H1 (cell line): ENCODE measurements at regions not wholly inside any gene's neighbourhood (a gene's known extent, or its start where the extent isn't known, plus 50 kb on each side); places are given as distances from the start of the nearest gene placed in this dataset.

Experiments used
- CTCF ChIA-PET: fragments of 300-600 bp; sonication (Branson Sonifier 250); formaldehyde crosslinking; loops from one replicate; lab custom pipeline; 2021; ENCODE audit not compliant: partially characterized antibody; lab: Charles Lee
- POLR2A ChIA-PET: fragments of 300-600 bp; sonication (Branson Sonifier 250); formaldehyde crosslinking; loops from one replicate; lab custom pipeline; 2021; ENCODE audit warnings: inconsistent platforms; ENCODE audit not compliant: partially characterized antibody; lab: Charles Lee
- DNase-seq, 2 experiments: peaks; one replicate each; pipeline versions ENCODE4 v3.0.0 to v3.0.0-alpha.2; 2010 to 2022; ENCODE audit warnings: low spot score in 2 of 2, low read depth in 1 of 2, mixed read lengths in 1 of 2
- FAIRE-seq: peaks from 2 replicates; lab custom pipeline; 2011; peaks lifted over from hg19 to GRCh38; lab: Jason Lieb, UNC
- H2AFZ ChIP-seq: 2 replicates; pipeline ENCODE4 v1.8.1; 2012; ENCODE audit warnings: low read length, inconsistent platforms
- H2AK5ac ChIP-seq: 2 replicates; pipeline ENCODE4 v1.6.1; 2013; ENCODE audit warnings: low read depth, low read length
- H2BK120ac ChIP-seq: replicated peaks from 2 replicates; pipeline ENCODE3; 2013; ENCODE audit warnings: low read depth, low read length, inconsistent platforms
- H2BK12ac ChIP-seq: 2 replicates; pipeline ENCODE4 v1.6.1; 2013; ENCODE audit warnings: low read depth, low read length
- H2BK15ac ChIP-seq: 2 replicates; pipeline ENCODE4 v1.6.1; 2013; ENCODE audit warnings: low read length
- H2BK20ac ChIP-seq: 2 replicates; pipeline ENCODE4 v1.6.1; 2013; ENCODE audit warnings: low read length
- H2BK5ac ChIP-seq: 2 replicates; pipeline ENCODE4 v1.6.1; 2013; ENCODE audit warnings: low read depth, low read length
- H3K14ac ChIP-seq: 2 replicates; pipeline ENCODE4 v1.6.1; 2013; ENCODE audit warnings: inconsistent platforms; ENCODE audit not compliant: insufficient read length
- H3K18ac ChIP-seq: 2 replicates; pipeline ENCODE4 v1.6.1; 2013; ENCODE audit warnings: low read length; ENCODE audit errors: extremely low read depth
- H3K23ac ChIP-seq: 2 replicates; pipeline ENCODE4 v1.6.1; 2013; ENCODE audit warnings: inconsistent platforms; ENCODE audit not compliant: insufficient read length
- H3K23me2 ChIP-seq: 2 replicates; pipeline ENCODE4 v1.6.1; 2013; ENCODE audit warnings: low read depth, low read length
- H3K27ac ChIP-seq: 2 replicates; pipeline ENCODE4 v1.6.1; 2011; ENCODE audit warnings: low read depth, low read length, inconsistent platforms
- H3K27me3 ChIP-seq, 4 experiments: replicated peaks in 1 of 4; 1 replicate in 1 of 4; 2 replicates in 3 of 4; pipeline versions ENCODE4 v1.6.1 to v1.8.1; 2011 to 2013; ENCODE audit warnings: low read length in 3 of 4, mild to moderate bottlenecking in 3 of 4, inconsistent platforms in 2 of 4, mixed read lengths in 2 of 4, moderate library complexity in 1 of 4; ENCODE audit not compliant: control insufficient read depth in 3 of 4, insufficient read depth in 3 of 4; ENCODE audit errors: extremely low read depth in 1 of 4
- H3K36me3 ChIP-seq, 4 experiments: 2 replicates each; pipeline versions ENCODE4 v1.6.1 to v1.8.1; 2011 to 2013; ENCODE audit warnings: mild to moderate bottlenecking in 4 of 4, low read length in 3 of 4, moderate library complexity in 2 of 4, control low read depth in 1 of 4, inconsistent platforms in 1 of 4; ENCODE audit not compliant: insufficient read depth in 4 of 4, control insufficient read depth in 2 of 4
- H3K4ac ChIP-seq: replicated peaks from 2 replicates; pipeline ENCODE3; 2013; ENCODE audit warnings: low read length, low read depth, mixed read lengths, inconsistent platforms; ENCODE audit not compliant: insufficient read length
- H3K4me1 ChIP-seq, 4 experiments: replicated peaks in 1 of 4; 1 replicate in 1 of 4; 2 replicates in 3 of 4; pipeline versions ENCODE4 v1.6.1 to v1.8.1; 2011 to 2013; ENCODE audit warnings: low read length in 3 of 4, inconsistent platforms in 2 of 4, mixed read lengths in 1 of 4; ENCODE audit not compliant: insufficient read depth in 4 of 4, control insufficient read depth in 3 of 4
- H3K4me2 ChIP-seq, 2 experiments: 2 replicates each; pipeline versions ENCODE4 v1.6.1 to v1.8.1; 2011 to 2013; ENCODE audit warnings: low read depth in 2 of 2, low read length in 2 of 2, control low read depth in 1 of 2, inconsistent platforms in 1 of 2, mild to moderate bottlenecking in 1 of 2; ENCODE audit not compliant: insufficient read depth in 1 of 2
- H3K4me3 ChIP-seq, 4 experiments: fragments of 200-600, 300-600 bp in 1 of 4; sonication (generic), shearing (Covaris generic), sonication (Bioruptor Twin) in 1 of 4; 2 replicates each; pipeline versions ENCODE4 v1.5.1 to v1.8.1; 2011 to 2016; ENCODE audit warnings: low read length in 4 of 4, low read depth in 3 of 4, control low read depth in 2 of 4, inconsistent platforms in 2 of 4, mild to moderate bottlenecking in 2 of 4, mixed read lengths in 1 of 4, moderate library complexity in 1 of 4; ENCODE audit not compliant: insufficient read depth in 2 of 4; ENCODE audit errors: extremely low read depth in 1 of 4
- H3K56ac ChIP-seq: replicated peaks from 2 replicates; pipeline ENCODE3; 2013; ENCODE audit warnings: low read depth, mild to moderate bottlenecking, mixed read lengths, low read length, inconsistent platforms; ENCODE audit not compliant: insufficient read length
- H3K79me1 ChIP-seq: 2 replicates; pipeline ENCODE4 v1.6.1; 2013; ENCODE audit warnings: low read depth, low read length, control low read depth
- H3K79me2 ChIP-seq, 2 experiments: 2 replicates each; pipeline versions ENCODE4 v1.6.1 to v1.8.1; 2012 to 2013; ENCODE audit warnings: low read length in 2 of 2, mild to moderate bottlenecking in 2 of 2, inconsistent platforms in 1 of 2; ENCODE audit not compliant: insufficient read depth in 2 of 2, control insufficient read depth in 1 of 2
- H3K9ac ChIP-seq, 4 experiments: replicated peaks in 1 of 4; 1 replicate in 1 of 4; 2 replicates in 3 of 4; pipeline versions ENCODE4 v1.6.1 to v1.8.1; 2011 to 2013; ENCODE audit warnings: low read depth in 3 of 4, low read length in 3 of 4, control low read depth in 2 of 4, mild to moderate bottlenecking in 2 of 4, moderate library complexity in 2 of 4, inconsistent platforms in 1 of 4; ENCODE audit errors: extremely low read depth in 1 of 4
- H3K9me3 ChIP-seq, 2 experiments: 2 replicates each; pipeline versions ENCODE4 v1.6.1 to v1.8.1; 2012 to 2013; ENCODE audit warnings: mild to moderate bottlenecking in 2 of 2, moderate library complexity in 2 of 2, control low read depth in 1 of 2, inconsistent platforms in 1 of 2, low read depth in 1 of 2, low read length in 1 of 2, mixed read lengths in 1 of 2; ENCODE audit not compliant: insufficient read depth in 2 of 2
- H4K20me1 ChIP-seq, 2 experiments: replicated peaks in 1 of 2; 2 replicates each; pipeline versions ENCODE3 to v1.8.1; 2011 to 2013; ENCODE audit warnings: inconsistent platforms in 2 of 2, low read length in 2 of 2, mild to moderate bottlenecking in 1 of 2; ENCODE audit not compliant: insufficient read depth in 2 of 2, control insufficient read depth in 1 of 2
- H4K5ac ChIP-seq: 2 replicates; pipeline ENCODE4 v1.6.1; 2013; ENCODE audit warnings: low read length, low read depth, mixed read lengths, inconsistent platforms; ENCODE audit not compliant: insufficient read length
- H4K8ac ChIP-seq: 2 replicates; pipeline ENCODE4 v1.8.0; 2013; ENCODE audit warnings: mild to moderate bottlenecking, moderate library complexity, low read length, inconsistent platforms; ENCODE audit not compliant: insufficient read depth; ENCODE audit errors: extremely low read depth
- H4K91ac ChIP-seq: replicated peaks from 2 replicates; pipeline ENCODE3; 2013; ENCODE audit warnings: low read length, mixed read lengths, inconsistent platforms; ENCODE audit not compliant: insufficient read length
- BACH1 ChIP-seq: IDR thresholded peaks from 2 replicates; pipeline ENCODE4 v1.6.1; 2012; ENCODE audit warnings: low read length, improper control_type of control experiment
- ZNF274 ChIP-seq: IDR thresholded peaks from 2 replicates; pipeline ENCODE4 v1.7.0; 2012; ENCODE audit warnings: low read length, borderline replicate concordance; ENCODE audit errors: extremely low read depth
- WGBS, 2 experiments: shearing (Covaris generic) in 1 of 2; methylation state at CpG; one replicate each; pipeline versions ENCODE4 v1.1.6 to v1.1.7; 2013 to 2015; ENCODE audit warnings: low lambda C conversion rate in 2 of 2, mixed read lengths in 2 of 2, inconsistent platforms in 1 of 2, low coverage in 1 of 2, missing lambda C conversion rate in 1 of 2; ENCODE audit not compliant: insufficient replicate concordance in 2 of 2, insufficient coverage in 1 of 2, insufficient read length in 1 of 2; ENCODE audit errors: extremely low coverage in 1 of 2, missing lambda C conversion rate in 1 of 2; 5-methylcytosine and 5-hydroxymethylcytosine counted together

DNA sequence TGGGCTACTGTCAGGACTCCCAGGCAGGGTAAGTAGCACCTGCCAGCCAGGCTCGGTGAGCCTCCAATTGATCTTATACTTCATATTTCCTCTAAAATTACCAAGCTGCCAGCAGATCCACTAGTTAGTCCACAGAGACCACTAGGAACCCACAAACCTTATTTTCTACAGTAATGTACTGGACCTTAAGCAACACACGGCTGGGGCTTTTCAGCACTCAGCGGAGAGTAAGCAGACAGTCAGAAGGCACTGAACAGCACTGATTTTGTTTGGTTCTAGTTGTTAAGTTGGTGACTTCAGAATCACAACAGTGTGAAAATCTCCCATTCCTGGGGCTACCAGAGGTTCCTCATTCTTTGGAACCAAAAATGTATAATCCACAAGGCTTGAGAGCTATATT lies 56.1 kb downstream of the MRPL57 start:
- Histone ChIP-seq H2BK120ac (no peak overlapping the region), H4K91ac (no peak overlapping the region), H2BK12ac (no peak overlapping the region), H3K9ac (no peak overlapping the region), H3K4ac (no peak overlapping the region), H3K27me3 (no peaks in the 10 kb centered on the region), H3K4me1 (no peaks in the 10 kb centered on the region), H4K5ac (no peak overlapping the region), H3K27ac (no peak overlapping the region), H2BK20ac (no peak overlapping the region), H4K8ac (no peak overlapping the region), H3K18ac (no peak overlapping the region), H3K36me3 (no peaks in the 10 kb centered on the region), H3K9me3 (no peaks in the 10 kb centered on the region), H3K23me2 (peaks cover 3% of the 10 kb centered on the region; the same call in 1 of the 2 replicates), H2AFZ (peak overlapping the region; percentile 58; the same call in 1 of the 2 replicates), H4K20me1 (peaks cover 0 to 2% of the 10 kb centered on the region in 2 experiments), H3K4me2 (no peak overlapping the region), H2AK5ac (no peak overlapping the region), H3K4me3 (no peak overlapping the region), H3K56ac (no peak overlapping the region), H3K14ac (no peak overlapping the region), H2BK15ac (no peak overlapping the region), H3K79me1 (no peaks in the 10 kb centered on the region), H2BK5ac (peak overlapping the region; percentile 19; the same call in 1 of the 2 replicates), H3K79me2 (no peaks in the 10 kb centered on the region), H3K23ac (no peak overlapping the region)
- POLR2A ChIA-PET: interaction anchor here (0.6 to 1.7 kb wide), 2 partner anchors 56 to 275 kb away, joined by 3 to 6 read pairs; partner anchors contain the start of genes MRPL57 and SKA3
- FAIRE-seq (no peak), DNase-seq (no peak)
- WGBS, 2 experiments: 67% methylated on average over 3 of the region's 3 CpGs; no CpG with 5 or more reads in 1 of the 2 experiments
- CTCF ChIA-PET: interaction anchor here (1.0 to 1.4 kb wide), 3 partner anchors 9 to 245 kb away, joined by 3 to 4 read pairs (median 3); no protein-coding TSS in a partner anchor
- TF ChIP-seq ZNF274: no peak
- TF ChIP-seq BACH1: no peak
